K562 (cell line): ENCODE measurements at regions not wholly inside any gene's neighbourhood (a gene's known extent, or its start where the extent isn't known, plus 50 kb on each side); places are given as distances from the start of the nearest gene placed in this dataset.

ENCODE experiments used
- ATAC-seq: fragments of 200-7000 bp; cut with Tn5 transposase; 3 replicates; pipeline ENCODE4 v1.9.1; 2020; ENCODE audit warnings: moderate library complexity
- BruUV-seq: library from RNA; stranded (reverse); fragments of 400-500 nt; replicated peaks from 2 replicates; lab custom pipeline; 2021; lab: Mats Ljungman, UMichigan
- CTCF ChIA-PET: fragments of 300-600 bp; formaldehyde crosslinking; extraction: SDS; loops from one replicate; lab custom pipeline; 2021; ENCODE audit warnings: low intra/inter-chr PET ratio; lab: Yijun Ruan, JAX
- POLR2A ChIA-PET: fragments of 300-600, 350-650 bp; sonication (Branson Sonifier 250); formaldehyde crosslinking; extraction: SDS; loops from one replicate; lab custom pipeline; 2021; ENCODE audit warnings: antibody characterized with exemption, inconsistent platforms; lab: Yijun Ruan, JAX
- DNase-seq, 4 experiments: peaks; one replicate each; pipeline versions ENCODE4 v3.0.0 to v3.0.0-alpha.2; 2011 to 2018; ENCODE audit warnings: low spot score in 3 of 4, mixed read lengths in 3 of 4; ENCODE audit errors: extremely low read depth in 1 of 4
- FAIRE-seq: peaks from 2 replicates; lab custom pipeline; 2011; peaks lifted over from hg19 to GRCh38; lab: Jason Lieb, UNC
- H2AFZ ChIP-seq: 2 replicates; pipeline ENCODE4 v1.6.0; 2011; ENCODE audit warnings: low read depth, low read length, control low read depth, inconsistent platforms
- H3K27ac ChIP-seq: fragments of 200-600 bp; 3 replicates; pipeline ENCODE4 v1.8.0; 2011; ENCODE audit warnings: low read depth, mild to moderate bottlenecking, control low read depth, inconsistent platforms, low read length, moderate library complexity, mixed read lengths; ENCODE audit errors: extremely low read depth
- H3K27me3 ChIP-seq, 2 experiments: fragments of 300-600 bp in 1 of 2; 2 replicates in 1 of 2; 3 replicates in 1 of 2; pipeline versions ENCODE4 v1.6.0 to v1.8.0; 2011; ENCODE audit warnings: inconsistent platforms in 2 of 2, low read length in 2 of 2, mild to moderate bottlenecking in 1 of 2, mixed read lengths in 1 of 2, moderate library complexity in 1 of 2; ENCODE audit not compliant: control insufficient read depth in 2 of 2, insufficient read depth in 2 of 2
- H3K36me3 ChIP-seq: fragments of 300-600 bp; 3 replicates; pipeline ENCODE4 v1.8.0; 2011; ENCODE audit warnings: mild to moderate bottlenecking, low read length, inconsistent platforms; ENCODE audit not compliant: control insufficient read depth, insufficient read depth
- H3K4me1 ChIP-seq, 2 experiments: fragments of 200-600 bp in 1 of 2; replicated peaks in 1 of 2; 2 replicates in 1 of 2; 3 replicates in 1 of 2; pipeline versions ENCODE4 v1.5.1 to v1.8.0; 2011; ENCODE audit warnings: inconsistent platforms in 2 of 2, low read length in 2 of 2, mild to moderate bottlenecking in 1 of 2, mixed read lengths in 1 of 2, moderate library complexity in 1 of 2; ENCODE audit not compliant: control insufficient read depth in 2 of 2, insufficient read depth in 2 of 2
- H3K4me2 ChIP-seq: 2 replicates; pipeline ENCODE4 v1.6.1; 2011; ENCODE audit warnings: low read length, control low read depth, inconsistent platforms, mixed read lengths; ENCODE audit not compliant: insufficient read depth
- H3K4me3 ChIP-seq: fragments of 200-600 bp; sonication (generic), shearing (Covaris generic); 2 replicates; pipeline ENCODE4 v1.5.1; 2016; ENCODE audit warnings: control low read depth, inconsistent platforms
- H3K79me2 ChIP-seq: fragments of 200-600 bp; 3 replicates; pipeline ENCODE4 v1.8.0; 2011; ENCODE audit warnings: low read length, inconsistent platforms; ENCODE audit not compliant: control insufficient read depth, insufficient read depth
- H3K9ac ChIP-seq, 2 experiments: 2 replicates each; pipeline versions ENCODE4 v1.6.0 to v1.6.1; 2011; ENCODE audit warnings: low read depth in 2 of 2, low read length in 2 of 2, control low read depth in 1 of 2, inconsistent platforms in 1 of 2, mild to moderate bottlenecking in 1 of 2, mixed read lengths in 1 of 2; ENCODE audit not compliant: insufficient read depth in 1 of 2
- H3K9me1 ChIP-seq: one replicate; pipeline ENCODE4 v1.6.0; 2011; ENCODE audit warnings: inconsistent platforms, mild to moderate bottlenecking, low read length, moderate library complexity; ENCODE audit not compliant: control insufficient read depth, insufficient read depth
- H3K9me3 ChIP-seq: replicated peaks from 2 replicates; pipeline ENCODE4 v1.5.1; 2011; ENCODE audit warnings: low read depth, low read length, inconsistent platforms; ENCODE audit not compliant: control insufficient read depth, insufficient read depth
- H4K20me1 ChIP-seq: replicated peaks from 2 replicates; pipeline ENCODE4 v1.6.1; 2011; ENCODE audit warnings: low read length, inconsistent platforms, mixed read lengths; ENCODE audit not compliant: control insufficient read depth, insufficient read depth
- CHAMP1 ChIP-seq: fragments of 450-650 bp; IDR thresholded peaks from 2 replicates; pipeline ENCODE4 v1.6.1; 2016; ENCODE audit warnings: mild to moderate bottlenecking
- EWSR1 ChIP-seq: fragments of 450-650 bp; IDR thresholded peaks from 2 replicates; pipeline ENCODE4 v1.6.1; 2018; ENCODE audit warnings: borderline replicate concordance, mild to moderate bottlenecking, low read depth, moderate library complexity; ENCODE audit not compliant: partially characterized antibody
- LEF1 ChIP-seq: fragments of 450-650 bp; IDR thresholded peaks from 2 replicates; pipeline ENCODE4 v1.6.1; 2016; ENCODE audit warnings: mild to moderate bottlenecking
- POU5F1 ChIP-seq: fragments of 150-350 bp; IDR thresholded peaks from 2 replicates; pipeline ENCODE4 v1.6.1; 2014; ENCODE audit warnings: borderline replicate concordance, low read length, low read depth, mild to moderate bottlenecking; ENCODE audit not compliant: partially characterized antibody
- SAFB2 ChIP-seq: fragments of 200-400 bp; formaldehyde crosslinking; IDR thresholded peaks from 2 replicates; pipeline ENCODE4 v1.6.1; 2018; ENCODE audit warnings: borderline replicate concordance, low read length, low read depth, moderate library complexity; ENCODE audit not compliant: severe bottlenecking
- SFPQ ChIP-seq: fragments of 200-400 bp; formaldehyde crosslinking; IDR thresholded peaks from 2 replicates; pipeline ENCODE4 v1.6.1; 2017; ENCODE audit warnings: mild to moderate bottlenecking, low read depth, low read length, moderate library complexity
- ZNF282 ChIP-seq: sonication (generic); formaldehyde crosslinking; IDR thresholded peaks from 2 replicates; pipeline ENCODE4 v1.8.1; 2023; ENCODE audit warnings: missing genetic modification reagents
- ZNF318 ChIP-seq, 2 experiments: fragments of 450-650 bp; IDR thresholded peaks; 2 replicates each; pipeline ENCODE4 v1.6.1; 2016; ENCODE audit warnings: mild to moderate bottlenecking in 2 of 2, borderline replicate concordance in 1 of 2, low read depth in 1 of 2, moderate library complexity in 1 of 2
- WGBS: fragments of 100-300 bp; shearing (Covaris generic); methylation state at CpG from one replicate; pipeline ENCODE4 v1.1.6; 2016; ENCODE audit warnings: low coverage, mixed read lengths; ENCODE audit not compliant: insufficient coverage; ENCODE audit errors: missing lambda C conversion rate; 5-methylcytosine and 5-hydroxymethylcytosine counted together
- in situ Hi-C: fragments of 300-500 bp; cut with MboI; formaldehyde crosslinking; loops from 4 replicates; pipeline ENCODE4 v1.15.0; 2018; ENCODE audit warnings: inconsistent platforms, mixed read lengths
- intact Hi-C: fragments of 100-400 bp; cut with micrococcal nuclease; formaldehyde crosslinking; loops from 2 replicates; pipeline ENCODE4 v1.14.2; 2022

- no peak for TF ChIP-seq ZNF318 (IDR thresholded peaks at IDR 0.05; ENCODE audit: borderline replicate concordance in 1 of 2, low read depth in 1 of 2)
- no peak for TF ChIP-seq LEF1
- TF ChIP-seq, all 486 proteins: peak for 0
Measured at GRCh38 chr2:226317970-226318369, 481.6 kb downstream of the IRS1 start (continued).

GRCh38 chr2:226313060-226313459, 486.6 kb downstream of the IRS1 start:
- in situ Hi-C loops (no loop called here), intact Hi-C loops (no loop called here)
- FAIRE-seq (no peak), DNase-seq (no peak), ATAC-seq (no peak)
- Histone ChIP-seq H3K27me3 (no peaks in the 10 kb centered on the region), H3K9me1 (no peaks in the 10 kb centered on the region), H2AFZ (no peak overlapping the region), H4K20me1 (no peaks in the 10 kb centered on the region), H3K9me3 (no peaks in the 10 kb centered on the region), H3K4me3 (no peak overlapping the region), H3K4me1 (no peaks in the 10 kb centered on the region), H3K4me2 (no peak overlapping the region), H3K27ac (no peak overlapping the region), H3K36me3 (no peaks in the 10 kb centered on the region), H3K79me2 (no peaks in the 10 kb centered on the region), H3K9ac (no peak overlapping the region)
- 0% methylated on average over 3 of the region's 3 CpGs for WGBS
- CTCF ChIA-PET, result no interaction called here
- POLR2A ChIA-PET, result no interaction called here
- no TSS peak for BruUV-seq
- TF ChIP-seq EWSR1 (no peak), POU5F1 (no peak), SAFB2 (no peak), SFPQ (no peak), ZNF282 (no peak), CHAMP1 (no peak)
